Esophagus squamous epithelium (tissue), 4 donors: ENCODE measurements at regions not wholly inside any gene's neighbourhood (a gene's known extent, or its start where the extent isn't known, plus 50 kb on each side); places are given as distances from the start of the nearest gene placed in this dataset.

Experiments
- CTCF ChIP-seq, 6 experiments: fragments of 450-650 bp in 4 of 6; fragments of 200-600 bp in 2 of 6; sonication (generic) in 2 of 6; IDR thresholded peaks; one replicate each; pipeline ENCODE4 v1.5.1; 2016 to 2019; ENCODE audit warnings: antibody characterized with exemption in 6 of 6, mild to moderate bottlenecking in 4 of 6, moderate library complexity in 4 of 6
- POLR2A ChIP-seq, 4 donors: fragments of 450-650 bp; IDR thresholded peaks; one replicate each; pipeline ENCODE4 v1.6.1; 2017; ENCODE audit warnings: antibody characterized with exemption in 4 of 4, mild to moderate bottlenecking in 4 of 4, moderate library complexity in 3 of 4

- no peak for TF ChIP-seq CTCF (IDR thresholded peaks at IDR 0.05)
- TF ChIP-seq POLR2A (IDR thresholded peaks at IDR 0.05) = no peak
These were observed 71.4 kb upstream of the SPOPL start for GRCh38 chr2:138430181-138430580.
